Dendritic cell treated with granulocyte-macrophage colony-stimulating factor and Interleukin-4, amounts not matched to agents 40 ng/mL and 50 ng/mL, for 4 days (primary cell): ENCODE measurements at regions not wholly inside any gene's neighbourhood (a gene's known extent, or its start where the extent isn't known, plus 50 kb on each side); places are given as distances from the start of the nearest gene placed in this dataset.
"Not testable (repeated sequence)": the region's sequence is repeated elsewhere in the genome, so short reads cannot be mapped to it uniquely, and the experiment has no call there.

ENCODE experiments used
- H3K27ac Mint-ChIP-seq: one replicate; pipeline ENCODE4 v1.8.0; 2022; ENCODE audit warnings: mild to moderate bottlenecking, mixed read lengths
- H3K27me3 Mint-ChIP-seq: one replicate; pipeline ENCODE4 v1.8.0; 2022; ENCODE audit warnings: mild to moderate bottlenecking, mixed read lengths
- H3K36me3 Mint-ChIP-seq: one replicate; pipeline ENCODE4 v1.8.0; 2022; ENCODE audit warnings: low read depth, mixed read lengths
- H3K4me1 Mint-ChIP-seq: one replicate; pipeline ENCODE4 v1.8.0; 2022; ENCODE audit warnings: low read depth, mixed read lengths
- H3K4me3 Mint-ChIP-seq: one replicate; pipeline ENCODE4 v1.8.0; 2022; ENCODE audit warnings: mild to moderate bottlenecking, moderate library complexity, mixed read lengths
- H3K9me3 Mint-ChIP-seq: one replicate; pipeline ENCODE4 v1.8.0; 2022; ENCODE audit warnings: mixed read lengths
- intact Hi-C: fragments of 100-400 bp; cut with micrococcal nuclease; formaldehyde crosslinking; loops from one replicate; pipeline ENCODE4 v1.15.0; 2022

DNA sequence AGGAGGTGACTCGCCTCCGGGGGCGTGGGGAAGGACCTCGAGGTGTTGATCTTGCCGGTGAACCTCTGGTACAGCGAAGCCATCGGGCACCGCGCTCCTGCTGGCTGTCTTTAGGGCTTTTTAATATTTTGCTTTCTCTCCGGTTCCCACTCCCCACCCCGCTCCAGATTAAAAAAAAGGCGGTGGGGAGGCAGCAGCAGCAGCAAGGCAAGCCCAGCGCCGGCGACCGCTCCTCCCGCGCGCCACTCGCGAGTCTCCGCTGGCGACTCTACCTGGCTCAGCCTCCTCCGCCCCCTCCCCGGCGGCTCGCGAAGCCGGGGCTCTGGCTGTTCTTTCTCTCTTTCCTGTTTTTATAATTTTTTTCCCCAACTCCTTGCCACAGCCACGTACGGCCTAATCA, 174.0 kb downstream of the ATP6V0E2 start:
- not testable (repeated sequence) for H3K36me3 Mint-ChIP-seq, H3K27ac Mint-ChIP-seq, H3K9me3 Mint-ChIP-seq
- H3K4me3 Mint-ChIP-seq, result peak overlapping the region; percentile 74
- intact Hi-C loops, result loop anchor here (5.0 kb wide), 1 partner anchor 165 kb away; no protein-coding TSS in a partner anchor
- H3K4me1 Mint-ChIP-seq, result peaks cover 11% of the 10 kb centered on the region
- H3K27me3 Mint-ChIP-seq, result peaks cover 51% of the 10 kb centered on the region

DNA sequence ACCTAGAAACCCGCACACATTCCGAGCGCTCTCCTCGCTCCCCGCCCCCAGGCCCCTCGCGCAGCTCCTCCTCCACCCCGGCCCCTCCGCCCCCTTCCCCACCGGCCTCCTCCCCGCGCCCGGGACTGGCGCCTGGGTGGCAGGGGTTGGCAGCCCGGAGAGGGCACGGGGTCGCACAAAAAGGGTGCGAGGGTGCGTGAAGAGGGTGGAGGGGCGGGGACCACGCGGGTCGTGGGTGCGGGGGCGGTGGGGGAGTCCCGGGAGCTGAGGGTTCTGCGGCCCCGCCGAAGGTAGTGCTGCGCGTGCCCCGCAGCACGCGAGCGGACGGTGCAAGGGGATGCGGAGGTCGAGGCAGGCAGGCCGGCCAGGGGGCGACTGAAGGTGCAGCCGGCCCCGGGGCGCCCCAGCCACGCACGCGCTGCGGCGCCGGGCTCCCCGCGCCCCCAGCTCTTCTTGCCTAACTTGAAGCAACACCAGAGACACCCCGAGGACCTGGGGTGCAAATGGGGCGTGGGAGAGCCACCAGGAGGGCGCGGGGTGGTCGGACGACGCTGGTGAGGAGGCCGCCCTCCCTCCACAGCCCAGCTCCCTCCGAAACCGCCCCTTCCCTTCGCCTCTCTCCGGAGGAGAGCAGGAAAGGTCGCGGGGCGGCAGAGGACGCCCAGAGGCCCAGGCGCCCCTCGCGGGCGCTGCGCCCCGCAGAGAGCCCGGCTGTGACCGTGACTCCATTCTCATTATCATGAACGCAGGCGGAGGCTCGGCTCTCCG, 174.7 kb downstream of the ATP6V0E2 start:
- H3K4me1 Mint-ChIP-seq, result peaks cover 11% of the 10 kb centered on the region
- H3K9me3 Mint-ChIP-seq, H3K36me3 Mint-ChIP-seq, H3K4me3 Mint-ChIP-seq, H3K27ac Mint-ChIP-seq: not testable (repeated sequence)
- intact Hi-C loops, result loop anchor here (5.0 kb wide), 1 partner anchor 166 kb away; no protein-coding TSS in a partner anchor
- H3K27me3 Mint-ChIP-seq, result peaks cover 54% of the 10 kb centered on the region

DNA sequence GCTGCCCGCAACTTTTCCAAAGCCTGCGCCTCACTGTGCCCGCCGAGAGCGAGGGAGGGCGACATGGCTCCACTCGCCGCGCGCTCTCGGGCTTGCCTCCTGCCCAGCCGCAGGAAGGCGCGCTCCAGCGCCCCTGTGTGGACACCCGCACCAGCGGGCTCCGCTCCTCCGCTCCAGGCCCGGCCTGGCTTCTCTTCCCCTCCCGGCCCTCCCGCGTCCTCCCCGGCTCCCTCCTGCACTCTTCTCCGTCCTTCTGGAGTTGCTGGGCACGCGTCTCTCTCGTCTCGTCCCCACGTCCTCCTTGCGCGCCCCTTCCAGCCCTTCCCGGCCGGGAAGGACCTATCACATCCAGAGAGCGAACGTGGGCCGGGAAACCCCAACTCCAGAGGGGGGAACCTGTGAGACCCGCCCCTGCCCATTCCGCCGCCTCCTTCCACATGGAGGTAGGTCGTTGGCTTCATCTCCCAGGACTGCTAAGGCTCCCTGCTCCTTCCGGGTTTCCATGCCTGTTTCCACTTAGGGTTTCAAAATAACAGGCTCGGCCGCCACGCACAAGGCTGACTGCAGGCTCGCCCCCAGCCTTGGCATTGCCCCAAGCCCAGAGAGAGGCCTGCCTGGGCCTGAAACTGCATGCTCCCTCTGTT, 175.4 kb downstream of the ATP6V0E2 start:
- intact Hi-C loops, result loop anchor here (5.0 kb wide), 1 partner anchor 167 kb away; no protein-coding TSS in a partner anchor
- not testable (repeated sequence) for H3K36me3 Mint-ChIP-seq, H3K27ac Mint-ChIP-seq, H3K9me3 Mint-ChIP-seq
- peaks cover 11% of the 10 kb centered on the region for H3K4me1 Mint-ChIP-seq
- H3K4me3 Mint-ChIP-seq, result peak overlapping the region; percentile 49
- H3K27me3 Mint-ChIP-seq, result peaks cover 53% of the 10 kb centered on the region

DNA sequence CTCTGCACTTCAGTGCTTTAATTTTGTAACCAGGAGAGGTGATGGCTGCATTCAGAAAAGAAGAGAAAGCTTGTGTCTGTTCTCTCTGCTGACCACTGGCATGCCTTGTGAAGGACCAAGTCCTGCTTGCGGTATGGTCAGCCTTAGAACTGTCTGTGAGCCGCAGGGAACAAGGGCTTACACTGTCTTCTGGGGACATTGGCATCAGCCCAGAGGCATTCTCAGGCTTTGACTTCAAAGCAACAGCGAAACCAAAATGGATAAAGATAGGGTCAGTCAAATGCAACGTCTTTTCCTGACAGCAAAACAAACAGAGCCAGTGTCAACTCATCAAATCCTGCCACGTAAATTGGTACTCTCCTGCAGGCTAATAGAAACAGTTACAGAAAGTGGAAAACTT, 179.6 kb downstream of the ATP6V0E2 start:
- H3K36me3 Mint-ChIP-seq, intact Hi-C loops, H3K4me3 Mint-ChIP-seq, H3K4me1 Mint-ChIP-seq, H3K9me3 Mint-ChIP-seq, H3K27ac Mint-ChIP-seq: not testable (repeated sequence)
- H3K27me3 Mint-ChIP-seq, result peaks cover 25% of the 10 kb centered on the region

DNA sequence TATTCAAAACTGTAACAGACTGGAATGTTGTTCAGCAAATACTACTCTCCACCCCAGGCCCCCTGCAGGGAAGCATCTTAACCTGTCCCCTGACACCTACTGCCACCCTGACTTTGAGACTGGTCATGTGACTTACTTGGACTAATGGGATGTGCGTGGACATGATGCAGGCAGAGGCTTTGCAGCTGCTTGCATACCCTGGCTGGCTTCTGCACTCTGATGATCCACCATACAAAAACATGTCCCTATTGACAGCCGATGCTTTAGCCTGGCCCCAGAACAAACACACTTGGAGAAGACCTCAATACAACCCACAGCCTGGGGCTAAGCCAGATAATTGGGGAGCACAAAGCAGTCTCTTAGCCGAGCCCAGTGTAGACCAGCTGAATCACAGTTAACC, 180.5 kb downstream of the ATP6V0E2 start:
- H3K9me3 Mint-ChIP-seq, H3K4me3 Mint-ChIP-seq, H3K4me1 Mint-ChIP-seq, intact Hi-C loops, H3K36me3 Mint-ChIP-seq, H3K27ac Mint-ChIP-seq: not testable (repeated sequence)
- peaks cover 21% of the 10 kb centered on the region for H3K27me3 Mint-ChIP-seq

DNA sequence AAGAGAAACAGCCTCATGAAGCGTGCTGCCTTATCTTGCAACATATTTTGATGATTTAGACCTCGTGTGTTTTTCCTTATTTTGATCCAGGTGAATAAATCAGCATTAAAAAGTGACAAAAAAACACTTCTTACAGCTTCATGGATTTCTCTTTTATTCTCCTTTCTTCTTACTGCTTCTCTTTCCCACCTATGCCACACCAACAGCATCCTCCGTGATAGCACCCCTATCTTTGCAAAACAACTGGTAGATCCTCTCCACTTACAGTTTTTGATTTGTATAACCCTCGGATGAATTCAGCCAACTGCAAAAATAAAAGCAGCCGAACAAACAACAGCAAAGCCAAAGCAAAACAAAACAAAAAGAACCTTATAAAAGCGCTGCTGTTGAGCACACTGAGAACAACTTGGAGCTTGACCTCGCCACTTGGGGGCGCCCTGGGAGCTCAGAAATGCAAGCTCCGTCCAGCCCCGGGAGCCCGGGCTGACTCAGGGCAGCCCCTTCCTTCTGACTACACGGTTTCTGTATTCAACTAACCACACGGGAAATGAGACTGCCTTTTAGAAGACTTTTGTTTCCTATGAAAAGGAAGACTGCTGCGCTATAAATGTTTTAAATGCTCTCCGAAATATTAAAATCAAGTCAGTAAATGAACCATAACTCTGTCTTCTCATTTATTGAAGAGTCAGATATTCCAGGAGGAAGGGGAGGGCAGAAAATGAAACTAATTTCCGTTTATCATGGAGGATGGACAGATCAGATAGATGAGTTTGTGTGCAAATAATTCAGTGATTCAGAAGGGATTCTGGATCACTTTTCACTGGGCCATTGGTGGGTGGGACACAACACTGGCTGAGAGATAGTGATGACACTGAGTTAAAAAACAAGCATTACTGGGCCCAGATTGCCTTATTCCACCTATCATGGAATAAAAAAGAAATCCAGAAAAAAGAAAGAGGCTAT, 186.8 kb downstream of the ATP6V0E2 start:
- H3K9me3 Mint-ChIP-seq, H3K36me3 Mint-ChIP-seq, H3K4me1 Mint-ChIP-seq, H3K4me3 Mint-ChIP-seq, H3K27me3 Mint-ChIP-seq, H3K27ac Mint-ChIP-seq, intact Hi-C loops: not testable (repeated sequence)

DNA sequence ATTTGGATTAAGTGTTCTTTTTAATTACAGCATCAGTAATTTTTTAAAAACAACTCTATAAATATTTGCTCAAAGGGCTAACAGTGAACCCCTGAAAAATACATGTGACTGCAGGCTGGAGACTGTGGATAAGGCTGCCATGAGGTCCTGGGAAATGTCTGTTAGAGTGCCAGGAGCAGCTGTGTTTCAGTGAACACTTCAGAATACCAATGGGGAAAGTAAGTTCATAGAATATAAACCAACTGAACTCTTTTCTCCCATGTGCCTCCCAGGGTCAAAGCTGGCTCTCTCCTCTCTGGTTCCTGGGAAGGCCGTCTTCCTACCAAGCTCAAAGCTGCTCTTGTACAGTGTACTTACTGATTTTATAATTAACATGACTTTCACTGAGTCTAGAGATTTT, 189.4 kb downstream of the ATP6V0E2 start:
- H3K36me3 Mint-ChIP-seq, H3K27me3 Mint-ChIP-seq, H3K9me3 Mint-ChIP-seq, H3K4me1 Mint-ChIP-seq, H3K4me3 Mint-ChIP-seq, H3K27ac Mint-ChIP-seq, intact Hi-C loops: not testable (repeated sequence)

DNA sequence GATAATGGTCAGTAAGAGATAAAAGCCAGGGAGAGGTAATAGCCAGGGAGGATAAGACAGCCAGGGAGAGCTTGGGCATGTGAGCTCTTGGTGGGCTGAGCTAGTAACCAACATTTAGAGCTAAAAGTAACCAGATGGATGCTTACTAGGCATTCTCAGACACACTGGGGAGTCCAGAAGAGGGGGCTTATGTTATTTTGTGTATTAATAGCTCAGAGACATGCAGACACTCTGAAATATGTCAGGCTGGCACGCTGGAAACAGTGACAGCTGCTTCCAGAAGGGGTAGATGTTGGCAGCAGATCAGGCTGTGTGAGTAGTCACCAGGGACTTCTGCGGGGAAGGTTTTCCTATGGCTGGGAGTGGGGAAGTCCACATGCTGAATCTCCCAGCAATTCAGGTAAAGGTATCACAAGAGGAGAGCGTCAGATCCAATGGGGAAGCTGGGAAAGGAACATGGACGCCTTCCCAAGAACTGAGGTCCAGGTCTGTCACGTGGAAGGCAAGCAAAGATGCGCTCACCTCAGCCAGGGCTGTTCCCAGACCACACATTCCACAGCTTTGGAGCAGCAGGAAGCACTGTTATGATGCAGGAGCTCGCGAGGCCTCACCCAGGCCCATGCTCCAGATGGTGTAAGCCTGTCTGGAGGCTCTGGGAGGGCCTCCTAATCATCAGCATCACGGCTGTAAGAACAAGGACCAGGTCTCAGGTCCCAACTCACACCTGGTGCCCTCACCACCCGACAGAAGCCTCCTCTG, 196.0 kb downstream of the ATP6V0E2 start:
- H3K36me3 Mint-ChIP-seq, H3K27ac Mint-ChIP-seq, H3K4me3 Mint-ChIP-seq, intact Hi-C loops, H3K9me3 Mint-ChIP-seq, H3K27me3 Mint-ChIP-seq, H3K4me1 Mint-ChIP-seq: not testable (repeated sequence)

DNA sequence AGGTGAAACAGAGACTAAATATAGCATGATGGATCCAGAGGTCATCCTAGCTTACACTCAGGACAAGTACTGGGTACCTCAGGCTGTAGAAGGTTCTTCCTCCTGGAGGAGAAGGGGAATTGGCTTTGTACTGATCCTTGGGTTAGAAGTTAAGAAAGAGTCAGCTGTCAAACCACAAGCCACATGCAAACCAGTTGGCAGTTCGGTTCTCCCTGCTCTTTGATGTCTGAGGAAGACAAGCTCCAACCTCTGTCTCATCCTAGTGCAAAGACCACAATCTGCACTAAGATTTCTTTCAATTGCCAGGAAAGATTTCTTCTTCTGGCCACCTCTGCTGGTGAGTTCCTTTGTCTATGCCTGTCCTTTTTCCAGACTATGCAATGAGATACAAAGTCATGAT, 203.8 kb downstream of the ATP6V0E2 start:
- H3K9me3 Mint-ChIP-seq, H3K4me1 Mint-ChIP-seq, H3K27me3 Mint-ChIP-seq, H3K27ac Mint-ChIP-seq, H3K4me3 Mint-ChIP-seq, intact Hi-C loops, H3K36me3 Mint-ChIP-seq: not testable (repeated sequence)

DNA sequence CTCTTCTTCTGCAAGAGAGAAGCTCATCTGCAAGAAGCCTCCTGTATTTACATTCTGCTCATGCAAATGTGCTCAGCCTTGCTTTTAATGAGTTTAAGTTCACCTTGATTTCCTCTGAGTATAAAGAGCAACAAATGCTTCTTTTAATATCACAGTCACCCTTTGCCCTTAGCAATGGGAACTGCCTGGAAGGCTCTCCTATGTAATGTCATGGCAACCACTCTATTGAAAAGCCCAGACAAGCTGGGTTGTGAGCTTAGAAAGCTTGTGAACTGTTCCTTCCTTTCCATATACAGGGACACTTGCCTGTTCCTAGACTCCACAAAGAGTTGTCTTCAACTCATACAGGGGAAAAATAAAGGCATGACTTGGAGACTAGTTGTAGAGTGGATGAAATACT, 208.1 kb downstream of the ATP6V0E2 start:
- H3K27me3 Mint-ChIP-seq, H3K4me3 Mint-ChIP-seq, H3K36me3 Mint-ChIP-seq, H3K9me3 Mint-ChIP-seq, H3K27ac Mint-ChIP-seq, intact Hi-C loops, H3K4me1 Mint-ChIP-seq: not testable (repeated sequence)

DNA sequence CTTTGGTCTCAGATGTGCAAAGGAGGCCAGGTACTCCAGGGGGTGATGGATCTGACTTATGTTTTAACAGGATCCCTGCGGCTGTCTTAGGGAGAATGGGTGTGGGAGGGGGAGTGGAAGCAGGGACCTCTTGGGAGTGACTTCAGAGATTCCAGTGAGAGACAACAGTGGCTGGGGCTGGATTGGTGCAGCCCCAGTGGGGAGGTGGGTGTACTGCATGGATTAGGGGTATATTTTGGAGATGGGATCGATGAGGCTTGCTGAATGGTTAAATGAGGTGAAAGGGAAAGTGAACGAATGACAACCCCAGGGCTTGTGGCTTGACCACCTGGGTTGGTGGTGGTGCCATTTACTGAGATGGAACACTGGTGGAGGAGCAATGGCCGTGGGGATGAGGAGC, 211.0 kb downstream of the ATP6V0E2 start:
- intact Hi-C loops, result not testable (repeated sequence)

DNA sequence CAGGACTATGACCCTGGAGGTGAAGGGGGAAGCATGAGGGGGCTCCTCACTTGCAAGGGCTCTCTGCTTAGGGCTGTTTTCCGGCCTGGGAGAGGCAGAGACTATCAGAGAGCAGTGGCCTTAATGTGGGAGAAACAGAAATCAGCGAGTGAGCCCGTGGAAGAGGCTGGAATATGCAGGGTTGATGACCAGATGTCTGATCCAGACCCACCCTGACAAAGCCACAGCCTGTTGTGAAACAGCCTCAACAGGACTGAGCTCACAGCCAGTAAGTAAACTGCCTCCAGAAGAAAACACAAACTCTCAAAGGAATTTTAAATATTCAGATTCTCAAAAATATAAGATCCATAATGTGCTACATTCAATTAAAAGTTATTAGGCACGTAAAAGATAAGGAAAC, 213.7 kb downstream of the ATP6V0E2 start:
- H3K4me1 Mint-ChIP-seq, H3K27me3 Mint-ChIP-seq, H3K36me3 Mint-ChIP-seq, intact Hi-C loops, H3K9me3 Mint-ChIP-seq, H3K4me3 Mint-ChIP-seq, H3K27ac Mint-ChIP-seq: not testable (repeated sequence)

More for the DNA sequence above, 211.0 kb downstream of the ATP6V0E2 start:
- not testable (repeated sequence) for H3K4me1 Mint-ChIP-seq, H3K27me3 Mint-ChIP-seq, H3K36me3 Mint-ChIP-seq, H3K4me3 Mint-ChIP-seq, H3K27ac Mint-ChIP-seq, H3K9me3 Mint-ChIP-seq

DNA sequence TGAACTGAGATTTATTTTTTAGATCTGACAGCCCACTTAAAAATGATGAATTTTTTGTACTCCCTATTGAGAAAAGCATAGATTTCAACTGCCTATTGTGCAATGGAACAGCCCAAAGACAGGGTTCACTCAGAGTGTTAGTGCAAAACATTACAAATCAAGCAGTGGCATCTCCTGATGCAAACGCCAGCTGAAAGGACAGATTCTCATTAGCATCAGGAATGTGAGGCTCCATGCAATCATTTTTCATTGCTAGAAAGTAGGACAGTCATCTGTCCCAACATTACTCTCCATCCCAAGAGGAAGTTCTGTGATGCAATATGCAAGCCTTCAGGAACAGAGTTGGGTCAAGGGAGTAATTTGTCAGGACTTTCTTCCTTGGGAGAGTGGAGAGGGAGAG, 215.4 kb downstream of the ATP6V0E2 start:
- not testable (repeated sequence) for H3K27me3 Mint-ChIP-seq, H3K27ac Mint-ChIP-seq

More for the DNA sequence above, 215.4 kb downstream of the ATP6V0E2 start:
- H3K9me3 Mint-ChIP-seq, H3K36me3 Mint-ChIP-seq, H3K4me3 Mint-ChIP-seq, H3K4me1 Mint-ChIP-seq, intact Hi-C loops: not testable (repeated sequence)
